ENCODE measurements at regions not wholly inside any gene's neighbourhood (a gene's known extent, or its start where the extent isn't known, plus 50 kb on each side); places are given as distances from the start of the nearest gene placed in this dataset.

- DNase-seq (no peak), ATAC-seq (no peak)
- intact Hi-C loops (cut with micrococcal nuclease) = no loop called here
These were observed 234.3 kb downstream of the MYCN start for GRCh38 chr2:16174693-16175045.

GRCh38 chr2:16173893-16174692 is 233.7 kb downstream of the MYCN start:
- ATAC-seq (no peak), DNase-seq (no peak)
- intact Hi-C loops (cut with micrococcal nuclease) = no loop called here

DNA sequence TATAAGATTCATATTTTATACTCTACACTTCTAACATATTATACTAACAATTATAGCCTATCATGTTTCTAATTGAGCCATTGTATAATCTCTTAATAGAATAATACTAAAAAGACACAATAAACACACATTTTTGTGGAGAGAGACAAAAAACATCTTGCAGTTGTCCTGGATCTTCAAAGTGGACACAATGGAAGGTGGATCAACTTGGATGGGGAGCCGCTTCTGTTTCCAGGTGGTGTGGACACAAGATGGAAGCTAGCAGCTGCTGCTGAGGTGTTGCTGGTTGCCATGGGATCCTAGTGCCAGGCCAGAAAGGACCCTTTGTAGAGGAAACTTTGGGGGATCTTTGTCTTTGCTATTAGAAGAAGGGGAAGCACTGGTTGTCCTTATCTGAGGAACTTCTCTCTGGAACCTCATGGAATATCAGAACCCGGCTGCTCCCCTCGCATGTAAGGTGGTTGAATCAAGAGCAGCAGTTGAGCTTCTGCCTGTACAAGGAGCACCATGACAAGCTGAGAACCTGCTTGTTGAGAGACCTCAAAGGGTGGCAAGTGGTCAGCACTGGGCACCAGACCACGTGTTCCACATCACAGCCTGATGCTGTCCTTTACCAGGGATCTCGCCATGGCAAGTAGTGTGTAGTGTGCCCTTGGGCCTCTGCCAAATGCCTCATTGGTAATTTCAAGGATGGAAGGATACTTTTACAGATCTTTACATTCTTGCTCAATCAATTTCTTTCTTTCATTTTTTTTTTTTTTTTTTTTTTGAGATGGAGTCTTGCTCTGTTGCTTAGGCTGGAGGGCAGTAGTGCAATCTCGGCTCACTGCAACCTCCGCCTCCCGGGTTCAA is 232.2 kb downstream of the MYCN start:
- intact Hi-C loops (cut with micrococcal nuclease) = no loop called here
- no peak for ATAC-seq

GRCh38 chr2:16171425-16171920 is 231.1 kb downstream of the MYCN start:
- DNase-seq (no peak), ATAC-seq (no peak)
- intact Hi-C loops (cut with micrococcal nuclease) = no loop called here

More for the DNA sequence above, 232.2 kb downstream of the MYCN start:
- no peak for DNase-seq

- ATAC-seq (no peak), DNase-seq (no peak)
- intact Hi-C loops (cut with micrococcal nuclease) = no loop called here
These were observed 230.5 kb downstream of the MYCN start for GRCh38 chr2:16170675-16171424.

DNA sequence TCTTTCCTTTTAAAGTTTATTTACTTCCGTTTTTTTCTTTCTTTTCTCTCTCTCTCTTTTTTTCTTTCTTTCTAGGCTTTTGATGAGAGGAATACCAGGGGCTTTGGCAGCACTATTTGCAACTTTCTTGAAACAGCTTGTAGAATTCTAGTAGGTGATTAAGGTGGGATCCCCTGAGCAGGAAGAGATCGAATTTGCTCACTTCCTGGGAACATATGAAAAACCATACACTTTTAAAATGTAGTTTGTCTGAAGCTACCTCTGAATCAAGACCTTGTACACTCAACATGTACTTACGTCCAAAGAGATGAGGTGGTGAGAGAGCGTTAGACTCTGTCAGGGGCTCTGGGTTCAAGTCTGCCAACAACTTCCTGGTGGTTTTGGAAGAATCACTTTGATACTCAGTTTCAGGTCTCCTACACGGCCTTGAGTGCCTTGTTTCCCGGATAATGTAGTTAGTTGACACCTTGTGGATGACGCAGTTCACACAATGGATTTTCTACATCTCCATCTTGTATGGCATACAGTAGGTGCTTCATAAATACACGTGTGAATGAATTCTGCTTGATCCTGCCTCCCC is 229.1 kb downstream of the MYCN start:
- intact Hi-C loops (cut with micrococcal nuclease) = no loop called here
- ATAC-seq (no peak), DNase-seq (no peak)

DNA sequence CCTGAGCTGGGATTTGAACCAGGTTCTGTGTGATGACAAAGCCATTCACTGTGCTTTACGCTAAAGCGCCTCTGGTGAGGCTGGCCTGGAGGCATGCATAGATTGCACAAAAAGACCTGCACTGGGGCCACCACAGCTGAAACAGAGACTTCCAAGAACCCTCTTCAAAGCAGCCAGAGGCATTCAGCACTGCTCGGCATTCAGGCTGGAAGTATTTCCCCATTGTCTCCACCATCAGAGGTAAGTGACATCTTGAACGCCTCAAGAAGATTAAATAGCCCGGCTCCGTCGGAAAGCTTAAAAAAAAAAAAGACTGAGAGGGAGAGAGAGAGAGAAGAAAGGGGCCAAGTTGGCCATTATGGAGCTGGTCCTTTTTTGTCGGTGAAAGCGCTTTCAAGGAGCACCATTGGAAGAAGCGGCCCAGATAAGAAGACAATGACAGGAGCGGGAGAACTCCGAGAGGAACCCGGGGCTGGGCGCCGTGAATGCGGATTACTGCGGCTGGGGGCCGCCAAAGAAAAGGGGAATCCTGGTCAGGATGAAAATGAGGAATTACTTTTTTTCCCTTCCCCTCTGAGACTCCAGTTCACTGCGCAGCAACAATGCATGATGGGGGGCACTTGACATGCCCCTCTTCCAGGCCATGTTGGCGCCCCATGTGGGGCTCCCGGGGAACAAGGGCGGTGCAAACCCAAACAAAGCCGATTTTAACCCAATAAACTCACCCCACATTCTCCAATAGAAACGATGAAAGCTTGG is 228.3 kb downstream of the MYCN start:
- ATAC-seq (no peak), DNase-seq (no peak)
- intact Hi-C loops (cut with micrococcal nuclease) = no loop called here

- no peak for DNase-seq
- ATAC-seq = no peak
- intact Hi-C loops (cut with micrococcal nuclease) = no loop called here
These were observed 227.6 kb downstream of the MYCN start for GRCh38 chr2:16167870-16168426.

- ATAC-seq (no peak), DNase-seq (no peak)
- intact Hi-C loops (cut with micrococcal nuclease) = no loop called here
These were observed 227.1 kb downstream of the MYCN start for GRCh38 chr2:16167451-16167861.

DNA sequence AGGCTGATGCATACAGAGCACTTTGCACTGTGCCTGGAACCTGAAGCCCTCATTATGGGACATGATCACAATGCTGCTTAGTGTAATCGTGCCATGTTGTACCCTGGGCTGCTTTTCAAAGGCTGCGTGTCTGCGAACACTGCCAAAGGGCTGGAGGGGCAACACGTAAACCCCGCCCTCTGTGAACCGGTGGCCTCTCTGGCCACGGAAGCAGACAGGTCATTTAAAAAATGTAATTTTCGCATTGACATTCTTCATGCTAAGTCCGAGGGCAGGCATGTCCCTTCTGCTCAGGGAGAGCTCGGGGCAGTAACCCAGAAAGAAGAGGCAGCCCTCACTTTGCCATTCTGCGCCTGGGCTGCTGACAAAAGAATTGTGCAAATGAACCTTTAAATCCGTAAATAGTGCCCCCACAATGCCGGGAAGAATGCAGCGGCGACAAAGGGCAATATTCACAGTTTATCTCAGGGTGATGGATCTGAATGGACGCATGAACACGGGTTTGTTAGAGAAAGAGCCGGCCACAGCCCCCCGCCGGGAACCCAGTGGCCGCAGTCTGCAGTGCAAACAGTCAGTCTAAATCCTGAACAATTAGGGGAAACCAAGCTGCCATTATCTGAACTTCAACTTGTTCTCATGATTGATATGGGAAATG is 226.1 kb downstream of the MYCN start:
- intact Hi-C loops (cut with micrococcal nuclease) = no loop called here
- ATAC-seq (no peak), DNase-seq (no peak)

GRCh38 chr2:16165518-16166326 is 225.4 kb downstream of the MYCN start:
- intact Hi-C loops (cut with micrococcal nuclease) = no loop called here
- DNase-seq (no peak), ATAC-seq (no peak)

- no peak for DNase-seq
- intact Hi-C loops (cut with micrococcal nuclease) = no loop called here
- no peak for ATAC-seq
These were observed 222.2 kb downstream of the MYCN start for GRCh38 chr2:16162491-16163040.

DNA sequence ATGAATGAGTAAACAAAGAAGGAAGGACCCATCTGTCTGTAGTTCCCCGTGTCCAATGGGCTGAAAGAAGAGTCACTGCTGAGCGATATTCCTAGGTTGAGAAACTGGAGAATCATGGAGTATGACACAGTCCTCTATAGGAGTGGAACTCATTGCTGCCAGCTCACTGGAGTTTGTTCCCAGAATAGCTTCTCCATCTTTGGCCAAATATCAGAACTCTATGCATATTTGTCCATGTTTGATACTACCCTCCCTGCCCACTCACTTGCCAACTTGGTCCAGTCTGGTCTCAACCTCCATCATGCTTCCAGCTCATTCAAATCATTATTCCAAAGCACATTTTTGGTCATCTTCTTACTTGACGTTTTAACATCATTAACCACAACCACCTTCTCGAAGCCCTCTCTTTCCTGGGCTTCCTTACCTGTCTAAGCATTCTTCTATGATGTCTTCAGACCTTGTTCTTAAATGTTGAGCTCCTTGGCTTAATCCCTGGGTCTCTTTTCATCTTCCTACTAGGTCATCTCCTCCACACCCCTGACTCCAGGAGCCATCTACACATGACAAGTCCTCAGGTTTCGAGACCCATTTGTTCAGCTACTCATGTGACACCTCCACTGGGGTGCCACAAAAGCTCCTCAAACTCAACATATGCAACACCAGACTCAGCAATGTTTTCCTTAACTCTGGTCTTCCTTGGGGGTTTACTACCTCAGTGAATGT is 221.6 kb downstream of the MYCN start:
- intact Hi-C loops (cut with micrococcal nuclease) = no loop called here
- DNase-seq = no peak
- no peak for ATAC-seq

DNA sequence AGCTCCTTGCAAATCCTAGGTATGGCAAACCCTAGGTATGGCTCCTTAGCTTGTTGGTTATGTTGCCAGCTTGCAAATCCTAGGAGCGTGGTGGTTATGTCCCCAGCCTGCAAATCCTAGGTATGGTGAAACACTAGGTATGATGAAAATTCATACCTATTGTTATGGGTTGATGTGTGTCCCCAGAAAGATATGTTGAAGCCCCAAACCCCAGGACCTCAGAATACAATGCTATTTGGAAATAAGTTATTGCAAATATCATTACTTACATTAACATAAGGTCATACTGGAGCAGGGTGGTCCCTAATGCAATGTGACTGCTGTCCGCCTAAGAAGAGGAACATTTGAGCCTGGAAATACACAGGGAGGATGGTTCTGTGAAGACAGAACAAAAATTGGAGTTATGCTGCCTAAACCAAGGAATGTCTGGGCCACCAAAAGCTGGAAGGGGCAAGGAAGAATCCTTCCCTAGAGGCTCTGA is 220.8 kb downstream of the MYCN start:
- DNase-seq (no peak), ATAC-seq (no peak)
- intact Hi-C loops (cut with micrococcal nuclease) = no loop called here

DNA sequence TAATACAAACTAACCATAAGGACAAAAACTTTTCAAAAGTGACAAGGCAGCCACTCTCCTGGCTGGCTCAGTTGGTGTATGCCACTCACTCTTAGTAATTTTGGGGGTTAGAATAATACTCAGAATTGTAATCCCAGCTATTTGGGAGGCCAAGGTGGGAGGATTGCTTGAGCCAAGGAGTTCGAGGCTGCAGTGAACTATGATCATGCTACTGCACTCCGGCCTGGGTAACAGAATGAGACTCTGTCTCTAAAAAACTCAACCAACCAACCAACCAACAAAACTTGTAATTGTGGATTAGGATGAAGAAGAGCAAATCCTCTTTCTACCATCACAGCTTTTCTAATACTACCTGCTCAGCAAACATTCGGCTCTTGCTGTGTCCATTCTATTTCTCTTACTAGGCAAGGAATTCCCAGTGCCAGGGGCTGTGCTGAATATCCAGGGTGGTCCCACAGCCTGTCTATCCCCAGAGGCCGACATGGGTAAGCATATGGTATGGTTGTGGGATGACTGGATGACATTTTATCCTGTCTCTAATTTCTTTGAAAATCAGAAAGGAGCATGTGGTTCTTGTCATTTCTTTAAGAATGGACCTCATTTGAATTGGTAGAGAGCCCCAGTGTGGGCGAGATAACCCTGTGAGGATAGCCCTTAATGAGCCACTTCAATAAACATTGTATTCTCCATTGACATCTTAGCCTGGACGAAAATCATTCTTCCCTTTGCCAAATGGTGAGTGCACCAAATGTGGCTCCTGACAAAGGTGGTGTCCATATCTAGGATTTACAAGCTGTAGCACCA is 220.1 kb downstream of the MYCN start:
- intact Hi-C loops (cut with micrococcal nuclease) = no loop called here
- ATAC-seq (no peak), DNase-seq (no peak)
